Endodermal cell (in vitro differentiated cells): ENCODE measurements at regions not wholly inside any gene's neighbourhood (a gene's known extent, or its start where the extent isn't known, plus 50 kb on each side); places are given as distances from the start of the nearest gene placed in this dataset.

Experiments used
- DNase-seq: peaks from one replicate; pipeline ENCODE4 v3.0.0-alpha.2; 2017
- H3K27ac ChIP-seq: 2 replicates; pipeline ENCODE4 v1.5.1; 2013; ENCODE audit warnings: mild to moderate bottlenecking, low read depth, low read length, moderate library complexity
- H3K27me3 ChIP-seq: 2 replicates; pipeline ENCODE4 v1.6.1; 2013; ENCODE audit warnings: mild to moderate bottlenecking, low read length, moderate library complexity; ENCODE audit not compliant: insufficient read depth, control insufficient read depth, poor library complexity, severe bottlenecking
- H3K36me3 ChIP-seq: 2 replicates; pipeline ENCODE4 v1.7.0; 2013; ENCODE audit warnings: mild to moderate bottlenecking, low read length, moderate library complexity; ENCODE audit not compliant: control insufficient read depth, insufficient read depth
- H3K4me1 ChIP-seq: one replicate; pipeline ENCODE4 v1.7.0; 2013; ENCODE audit warnings: low read length; ENCODE audit not compliant: control insufficient read depth, insufficient read depth
- H3K4me3 ChIP-seq: 2 replicates; pipeline ENCODE4 v1.5.1; 2013; ENCODE audit warnings: mild to moderate bottlenecking, low read length, moderate library complexity
- H3K9ac ChIP-seq: 2 replicates; pipeline ENCODE4 v1.6.1; 2013; ENCODE audit warnings: mild to moderate bottlenecking, low read length, moderate library complexity; ENCODE audit not compliant: poor library complexity, severe bottlenecking; ENCODE audit errors: extremely low read depth
- H3K9me3 ChIP-seq: 2 replicates; pipeline ENCODE4 v1.6.1; 2013; ENCODE audit warnings: mild to moderate bottlenecking, low read length, moderate library complexity; ENCODE audit not compliant: control insufficient read depth
- H3K27ac Mint-ChIP-seq: 2 replicates; pipeline ENCODE4 v1.8.0; 2020; ENCODE audit warnings: mixed read lengths
- H3K27me3 Mint-ChIP-seq: 2 replicates; pipeline ENCODE4 v1.8.0; 2021; ENCODE audit warnings: mild to moderate bottlenecking, mixed read lengths; ENCODE audit not compliant: insufficient read depth
- H3K36me3 Mint-ChIP-seq: 2 replicates; pipeline ENCODE4 v1.8.0; 2020; ENCODE audit warnings: low read depth, mixed read lengths
- H3K4me1 Mint-ChIP-seq: 2 replicates; pipeline ENCODE4 v1.8.0; 2020; ENCODE audit warnings: mixed read lengths
- H3K4me3 Mint-ChIP-seq: 2 replicates; pipeline ENCODE4 v1.8.0; 2020; ENCODE audit warnings: mild to moderate bottlenecking, moderate library complexity, mixed read lengths
- H3K9me3 Mint-ChIP-seq: 2 replicates; pipeline ENCODE4 v1.8.0; 2020; ENCODE audit warnings: mild to moderate bottlenecking, mixed read lengths
- CTCF ChIP-seq: fragments of 200-600 bp; sonication (generic); conservative IDR thresholded peaks from 2 replicates; pipeline ENCODE4 v1.5.0; 2021; ENCODE audit warnings: antibody characterized with exemption, mild to moderate bottlenecking
- WGBS, 2 experiments: methylation state at CpG; one replicate each; pipeline versions ENCODE4 v1.1.5 to v1.1.7; 2013; ENCODE audit warnings: missing lambda C conversion rate in 2 of 2, mixed read lengths in 1 of 2; ENCODE audit not compliant: insufficient coverage in 1 of 2, insufficient read length in 1 of 2; 5-methylcytosine and 5-hydroxymethylcytosine counted together

DNA sequence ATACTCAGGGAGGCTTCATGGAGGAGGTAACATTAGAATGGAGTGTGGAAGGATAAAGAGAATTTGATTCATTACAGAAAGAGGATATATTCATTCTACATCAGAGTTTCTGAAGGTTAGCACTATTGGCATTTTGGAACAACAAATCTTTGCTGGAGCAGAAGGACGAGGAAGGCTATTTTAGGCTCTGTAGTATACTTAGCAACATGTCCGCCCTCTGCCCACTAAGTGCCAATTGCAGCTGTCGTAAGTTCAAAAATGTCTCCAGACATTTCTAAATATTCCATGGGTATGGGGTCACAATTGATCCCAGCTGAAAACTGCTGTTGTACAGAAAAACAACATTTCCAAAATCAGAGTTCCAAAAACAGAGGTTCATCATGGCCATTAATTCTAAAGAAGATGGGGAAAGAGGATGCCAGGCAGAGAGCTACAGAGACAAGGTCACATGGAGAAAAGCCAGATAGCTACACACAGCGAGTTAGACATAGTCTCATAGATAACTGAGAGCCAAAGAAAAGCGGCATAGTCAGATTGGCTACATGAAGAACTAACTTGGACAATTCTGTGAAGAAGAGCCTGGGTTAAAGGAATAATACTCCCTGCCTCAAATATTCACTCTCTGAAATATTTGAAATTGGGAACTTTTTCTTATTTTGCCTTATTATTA is 846.4 kb upstream of the CDH8 start:
- DNase-seq = no peak
- no peaks in the 10 kb centered on the region for H3K27me3 Mint-ChIP-seq
- H3K9ac ChIP-seq = no peak overlapping the region
- H3K4me3 Mint-ChIP-seq = no peak overlapping the region
- 93 to 100% methylated on average over 4 to 5 of the region's 5 CpGs for WGBS, 2 experiments
- H3K4me3 ChIP-seq = no peak overlapping the region
- no peaks in the 10 kb centered on the region for H3K36me3 Mint-ChIP-seq
- no peak overlapping the region for H3K27ac Mint-ChIP-seq
- no peaks in the 10 kb centered on the region for H3K9me3 Mint-ChIP-seq
- no peak overlapping the region for H3K27ac ChIP-seq
- H3K27me3 ChIP-seq = no peaks in the 10 kb centered on the region
- H3K36me3 ChIP-seq = no peaks in the 10 kb centered on the region
- no peak for TF ChIP-seq CTCF
- H3K4me1 ChIP-seq = no peaks in the 10 kb centered on the region
- H3K4me1 Mint-ChIP-seq = no peaks in the 10 kb centered on the region
- H3K9me3 ChIP-seq = no peaks in the 10 kb centered on the region

DNA sequence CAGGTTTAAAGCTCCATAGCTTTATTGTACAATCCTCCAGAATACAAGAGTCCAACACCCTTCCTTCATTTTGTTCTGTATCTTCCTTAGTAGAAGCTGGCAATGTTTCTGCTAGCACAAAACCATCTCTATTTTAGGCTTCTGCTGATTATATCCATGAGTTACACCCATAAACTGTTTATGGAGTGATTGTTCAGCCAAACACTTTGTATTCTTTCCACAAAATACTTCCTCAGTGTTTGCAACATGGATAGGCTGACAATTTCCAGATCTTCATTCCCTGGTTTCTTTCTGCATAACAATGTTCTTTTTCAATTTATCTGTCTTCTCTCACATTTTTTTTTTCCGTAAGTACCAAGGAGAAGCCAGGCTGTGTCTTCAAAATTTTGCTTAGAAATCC is 839.9 kb upstream of the CDH8 start:
- Mint-ChIP-seq H3K4me1 (peaks cover 2% of the 10 kb centered on the region), H3K27ac (no peak overlapping the region), H3K27me3 (no peaks in the 10 kb centered on the region), H3K9me3 (no peaks in the 10 kb centered on the region), H3K36me3 (no peaks in the 10 kb centered on the region), H3K4me3 (no peak overlapping the region)
- Histone ChIP-seq H3K36me3 (no peaks in the 10 kb centered on the region), H3K9ac (no peak overlapping the region), H3K4me1 (no peaks in the 10 kb centered on the region), H3K27ac (no peak overlapping the region), H3K4me3 (no peak overlapping the region), H3K27me3 (no peaks in the 10 kb centered on the region), H3K9me3 (no peaks in the 10 kb centered on the region)
- WGBS, 2 experiments = 89% methylated on average over 1 of the region's 1 CpG
- no peak for DNase-seq
- TF ChIP-seq CTCF = no peak

DNA sequence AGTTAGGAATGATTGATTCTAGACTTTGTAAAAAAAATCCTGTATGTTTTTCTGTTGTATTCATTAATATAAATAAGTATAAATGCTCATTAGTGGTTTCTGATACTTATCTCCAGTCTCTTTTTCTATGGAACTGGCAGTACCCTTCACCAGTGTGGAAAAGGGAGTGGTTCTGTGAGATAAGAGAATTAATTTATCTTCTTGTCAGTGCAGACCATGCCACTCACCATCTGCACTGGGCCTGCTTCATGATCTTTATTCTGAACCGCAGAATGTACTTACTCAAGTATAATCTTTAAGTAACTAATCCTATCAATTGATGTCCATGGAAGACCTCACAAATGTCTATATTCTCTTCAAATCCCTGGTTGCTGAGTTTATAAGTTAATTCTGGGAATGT is 836.1 kb upstream of the CDH8 start:
- Histone ChIP-seq H3K27me3 (no peaks in the 10 kb centered on the region), H3K4me1 (no peaks in the 10 kb centered on the region), H3K27ac (no peak overlapping the region), H3K9ac (no peak overlapping the region), H3K9me3 (no peaks in the 10 kb centered on the region), H3K4me3 (no peak overlapping the region), H3K36me3 (no peaks in the 10 kb centered on the region)
- H3K4me3 Mint-ChIP-seq = no peak overlapping the region
- no peak overlapping the region for H3K27ac Mint-ChIP-seq
- H3K27me3 Mint-ChIP-seq = no peaks in the 10 kb centered on the region
- no peak for TF ChIP-seq CTCF
- H3K36me3 Mint-ChIP-seq = no peaks in the 10 kb centered on the region
- WGBS, 2 experiments = 100% methylated on average over 1 of the region's 1 CpG; no CpG with 5 or more reads in 1 of the 2 experiments
- no peaks in the 10 kb centered on the region for H3K9me3 Mint-ChIP-seq
- no peak for DNase-seq
- peaks cover 4% of the 10 kb centered on the region for H3K4me1 Mint-ChIP-seq
